Activated naive CD4-positive, alpha-beta T cell treated with anti-CD3 and anti-CD28 coated beads for 36 hours (primary cell): ENCODE measurements at regions not wholly inside any gene's neighbourhood (a gene's known extent, or its start where the extent isn't known, plus 50 kb on each side); places are given as distances from the start of the nearest gene placed in this dataset.
A peak's percentile ranks its signal among the peaks of the same experiment; 100 is the strongest.
"Not testable (repeated sequence)": the region's sequence is repeated elsewhere in the genome, so short reads cannot be mapped to it uniquely, and the experiment has no call there.

Experiments
- CTCF ChIA-PET: fragments of 350-600 bp; sonication (Branson Sonifier 250); formaldehyde crosslinking; loops from one replicate; lab custom pipeline; 2021; ENCODE audit warnings: antibody characterized with exemption; lab: Charles Lee
- DNase-seq: peaks from one replicate; pipeline ENCODE4 v3.0.0-alpha.2; 2020
- H3K27ac Mint-ChIP-seq: one replicate; pipeline ENCODE4 v1.8.0; 2021; ENCODE audit warnings: mild to moderate bottlenecking, mixed read lengths
- H3K27me3 Mint-ChIP-seq: one replicate; pipeline ENCODE4 v1.8.0; 2021; ENCODE audit warnings: low read depth, mixed read lengths
- H3K36me3 Mint-ChIP-seq: one replicate; pipeline ENCODE4 v1.8.0; 2021; ENCODE audit warnings: low read depth, mixed read lengths
- H3K4me1 Mint-ChIP-seq: one replicate; pipeline ENCODE4 v1.8.0; 2021; ENCODE audit warnings: low read depth, mixed read lengths
- H3K4me3 Mint-ChIP-seq: one replicate; pipeline ENCODE4 v1.8.0; 2021; ENCODE audit warnings: mild to moderate bottlenecking, moderate library complexity, mixed read lengths
- H3K9me3 Mint-ChIP-seq: one replicate; pipeline ENCODE4 v1.8.0; 2021; ENCODE audit warnings: mixed read lengths
- intact Hi-C: fragments of 100-400 bp; cut with micrococcal nuclease; formaldehyde crosslinking; loops from one replicate; pipeline ENCODE4 v1.15.1; 2023

GRCh38 chr20:50330504-50331313, 140.1 kb downstream of the CEBPB start:
- H3K27ac Mint-ChIP-seq, result no peak overlapping the region
- no peak for DNase-seq
- intact Hi-C loops, result no loop called here
- no peaks in the 10 kb centered on the region for H3K4me1 Mint-ChIP-seq
- no peaks in the 10 kb centered on the region for H3K36me3 Mint-ChIP-seq
- no peaks in the 10 kb centered on the region for H3K9me3 Mint-ChIP-seq
- CTCF ChIA-PET, result interaction anchor here (0.6 to 1.0 kb wide), 2 partner anchors 217 to 1824 kb away, joined by 3 to 5 read pairs; no protein-coding TSS in a partner anchor
- peaks cover 2% of the 10 kb centered on the region for H3K27me3 Mint-ChIP-seq
- H3K4me3 Mint-ChIP-seq, result no peak overlapping the region

- Mint-ChIP-seq H3K27me3 (peaks cover 2% of the 10 kb centered on the region), H3K4me3 (no peak overlapping the region), H3K36me3 (no peaks in the 10 kb centered on the region), H3K9me3 (no peaks in the 10 kb centered on the region), H3K4me1 (no peaks in the 10 kb centered on the region), H3K27ac (no peak overlapping the region)
- DNase-seq, result no peak
- CTCF ChIA-PET, result interaction anchor here (0.6 to 1.0 kb wide), 2 partner anchors 216 to 1825 kb away, joined by 3 to 5 read pairs; no protein-coding TSS in a partner anchor
- intact Hi-C loops, result no loop called here
These were observed 141.1 kb downstream of the CEBPB start for GRCh38 chr20:50331469-50332363.

- CTCF ChIA-PET, result interaction anchor here (0.6 kb wide), 1 partner anchor 147 kb away, joined by 3 read pairs; no protein-coding TSS in a partner anchor
- H3K4me3 Mint-ChIP-seq, result no peak overlapping the region
- H3K27me3 Mint-ChIP-seq, result peaks cover 2% of the 10 kb centered on the region
- intact Hi-C loops, result no loop called here
- H3K36me3 Mint-ChIP-seq, result no peaks in the 10 kb centered on the region
- peaks cover 5% of the 10 kb centered on the region for H3K4me1 Mint-ChIP-seq
- H3K27ac Mint-ChIP-seq, result no peak overlapping the region
- no peak for DNase-seq
- no peaks in the 10 kb centered on the region for H3K9me3 Mint-ChIP-seq
These were observed 141.9 kb downstream of the CEBPB start for GRCh38 chr20:50332491-50332980.

GRCh38 chr20:50333131-50333670, 142.6 kb downstream of the CEBPB start:
- no peak for DNase-seq
- peaks cover 2% of the 10 kb centered on the region for H3K27me3 Mint-ChIP-seq
- CTCF ChIA-PET, result interaction anchor here (0.6 kb wide), 1 partner anchor 147 kb away, joined by 3 read pairs; no protein-coding TSS in a partner anchor
- intact Hi-C loops, result no loop called here
- no peaks in the 10 kb centered on the region for H3K36me3 Mint-ChIP-seq
- no peak overlapping the region for H3K4me3 Mint-ChIP-seq
- peaks cover 12% of the 10 kb centered on the region for H3K4me1 Mint-ChIP-seq
- H3K9me3 Mint-ChIP-seq, result no peaks in the 10 kb centered on the region
- no peak overlapping the region for H3K27ac Mint-ChIP-seq

GRCh38 chr20:50333812-50334211, 143.2 kb downstream of the CEBPB start:
- no peak overlapping the region for H3K4me3 Mint-ChIP-seq
- H3K4me1 Mint-ChIP-seq, result peaks cover 18% of the 10 kb centered on the region
- no peak overlapping the region for H3K27ac Mint-ChIP-seq
- CTCF ChIA-PET, result interaction anchor here (0.7 kb wide), 1 partner anchor 128 kb away, joined by 5 read pairs; no protein-coding TSS in a partner anchor
- no peak for DNase-seq
- intact Hi-C loops, result no loop called here
- no peaks in the 10 kb centered on the region for H3K36me3 Mint-ChIP-seq
- H3K27me3 Mint-ChIP-seq, result peaks cover 2% of the 10 kb centered on the region
- no peaks in the 10 kb centered on the region for H3K9me3 Mint-ChIP-seq

GRCh38 chr20:50334512-50334911, 143.9 kb downstream of the CEBPB start:
- H3K4me1 Mint-ChIP-seq, result peaks cover 25% of the 10 kb centered on the region
- CTCF ChIA-PET, result interaction anchor here (0.7 kb wide), 1 partner anchor 127 kb away, joined by 5 read pairs; no protein-coding TSS in a partner anchor
- DNase-seq, H3K27ac Mint-ChIP-seq, H3K9me3 Mint-ChIP-seq, intact Hi-C loops, H3K36me3 Mint-ChIP-seq, H3K27me3 Mint-ChIP-seq, H3K4me3 Mint-ChIP-seq: not testable (repeated sequence)

GRCh38 chr20:50335105-50335504, 144.5 kb downstream of the CEBPB start:
- intact Hi-C loops, result loop anchor here (5.0 kb wide), 1 partner anchor 223 kb away; the partner anchor contains the start of gene UBE2V1
- peaks cover 2% of the 10 kb centered on the region for H3K27me3 Mint-ChIP-seq
- H3K4me3 Mint-ChIP-seq, result no peak overlapping the region
- peak; percentile 37 for DNase-seq
- H3K27ac Mint-ChIP-seq, result no peak overlapping the region
- H3K9me3 Mint-ChIP-seq, result no peaks in the 10 kb centered on the region
- CTCF ChIA-PET, result no interaction called here
- peaks cover 31% of the 10 kb centered on the region for H3K4me1 Mint-ChIP-seq
- H3K36me3 Mint-ChIP-seq, result no peaks in the 10 kb centered on the region

- Mint-ChIP-seq H3K27me3 (peaks cover 2% of the 10 kb centered on the region), H3K9me3 (no peaks in the 10 kb centered on the region), H3K4me1 (peaks cover 36% of the 10 kb centered on the region), H3K4me3 (no peak overlapping the region), H3K27ac (no peak overlapping the region), H3K36me3 (no peaks in the 10 kb centered on the region)
- intact Hi-C loops, result loop anchor here (5.0 kb wide), 1 partner anchor 224 kb away; the partner anchor contains the start of gene UBE2V1
- CTCF ChIA-PET, result no interaction called here
- DNase-seq, result no peak
These were observed 145.2 kb downstream of the CEBPB start for GRCh38 chr20:50335866-50336265.

- H3K27ac Mint-ChIP-seq, result no peak overlapping the region
- CTCF ChIA-PET, result no interaction called here
- H3K4me1 Mint-ChIP-seq, result peaks cover 36% of the 10 kb centered on the region
- no peak for DNase-seq
- no peaks in the 10 kb centered on the region for H3K9me3 Mint-ChIP-seq
- intact Hi-C loops, result loop anchor here (5.0 kb wide), 1 partner anchor 224 kb away; the partner anchor contains the start of gene UBE2V1
- H3K36me3 Mint-ChIP-seq, result no peaks in the 10 kb centered on the region
- no peak overlapping the region for H3K4me3 Mint-ChIP-seq
- no peaks in the 10 kb centered on the region for H3K27me3 Mint-ChIP-seq
These were observed 146.0 kb downstream of the CEBPB start for GRCh38 chr20:50336661-50337060.

- H3K9me3 Mint-ChIP-seq, result no peaks in the 10 kb centered on the region
- H3K4me3 Mint-ChIP-seq, result no peak overlapping the region
- intact Hi-C loops, result loop anchor here (1.0 to 5.0 kb wide), 3 partner anchors 45 to 225 kb away; partner anchors contain the start of gene UBE2V1
These were observed 147.2 kb downstream of the CEBPB start for GRCh38 chr20:50337521-50338466.

More at GRCh38 chr20:50337521-50338466, 147.2 kb downstream of the CEBPB start:
- H3K4me1 Mint-ChIP-seq, result peaks cover 36% of the 10 kb centered on the region
- no peaks in the 10 kb centered on the region for H3K27me3 Mint-ChIP-seq
- DNase-seq, result no peak
- H3K27ac Mint-ChIP-seq, result peak overlapping the region; percentile 92
- CTCF ChIA-PET, result interaction anchor here (0.9 to 1.6 kb wide), 4 partner anchors 10 to 150 kb away, joined by 3 to 4 read pairs (median 4); no protein-coding TSS in a partner anchor
- no peaks in the 10 kb centered on the region for H3K36me3 Mint-ChIP-seq
